Activated T-helper 17 cell treated with anti-CD3 and anti-CD28 coated beads, Interleukin-2, amount 50 U/mL, for 72 hours (primary cell): ENCODE measurements at regions not wholly inside any gene's neighbourhood (a gene's known extent, or its start where the extent isn't known, plus 50 kb on each side); places are given as distances from the start of the nearest gene placed in this dataset.

ENCODE experiments used
- ATAC-seq: fragments of 150-1000 bp; cut with Tn5 transposase; replicated peaks from 2 replicates; pipeline ENCODE4 v1.10.0; 2021; ENCODE audit warnings: mild to moderate bottlenecking, moderate library complexity
- H3K27ac Mint-ChIP-seq: one replicate; pipeline ENCODE4 v1.8.0; 2022; ENCODE audit warnings: mixed read lengths
- H3K27me3 Mint-ChIP-seq: one replicate; pipeline ENCODE4 v1.8.0; 2022; ENCODE audit warnings: mixed read lengths
- H3K36me3 Mint-ChIP-seq: one replicate; pipeline ENCODE4 v1.8.0; 2022; ENCODE audit warnings: low read depth, mild to moderate bottlenecking, mixed read lengths
- H3K4me1 Mint-ChIP-seq: one replicate; pipeline ENCODE4 v1.8.0; 2022; ENCODE audit warnings: mixed read lengths
- H3K4me3 Mint-ChIP-seq: one replicate; pipeline ENCODE4 v1.8.0; 2022; ENCODE audit warnings: mild to moderate bottlenecking, mixed read lengths
- H3K9me3 Mint-ChIP-seq: one replicate; pipeline ENCODE4 v1.8.0; 2022; ENCODE audit warnings: mixed read lengths

DNA sequence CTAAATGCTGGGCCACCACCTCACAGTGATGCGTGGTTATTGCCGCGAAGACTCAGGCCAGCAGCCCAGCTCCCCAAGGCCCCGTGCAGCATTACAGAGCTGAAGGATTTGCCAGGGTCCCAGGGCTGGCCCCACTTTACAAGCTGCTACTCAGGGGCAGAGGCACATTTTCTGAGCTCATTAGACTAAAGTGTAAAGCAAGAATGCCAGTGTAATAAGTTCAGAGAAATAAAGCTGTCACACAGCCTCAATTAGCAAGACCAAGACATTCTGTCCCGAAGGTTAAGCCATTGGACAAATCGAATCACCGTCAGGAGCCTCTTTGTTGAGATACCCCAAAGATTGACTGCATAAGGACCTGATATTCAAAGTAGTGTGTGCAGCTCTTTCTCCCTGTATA is 428.4 kb downstream of the EFNB2 start:
- peaks cover 7% of the 10 kb centered on the region for H3K27me3 Mint-ChIP-seq
- H3K27ac Mint-ChIP-seq: no peak overlapping the region
- no peaks in the 10 kb centered on the region for H3K4me1 Mint-ChIP-seq
- H3K4me3 Mint-ChIP-seq: no peak overlapping the region
- H3K36me3 Mint-ChIP-seq: no peaks in the 10 kb centered on the region
- no peak for ATAC-seq
- peaks cover 4% of the 10 kb centered on the region for H3K9me3 Mint-ChIP-seq

DNA sequence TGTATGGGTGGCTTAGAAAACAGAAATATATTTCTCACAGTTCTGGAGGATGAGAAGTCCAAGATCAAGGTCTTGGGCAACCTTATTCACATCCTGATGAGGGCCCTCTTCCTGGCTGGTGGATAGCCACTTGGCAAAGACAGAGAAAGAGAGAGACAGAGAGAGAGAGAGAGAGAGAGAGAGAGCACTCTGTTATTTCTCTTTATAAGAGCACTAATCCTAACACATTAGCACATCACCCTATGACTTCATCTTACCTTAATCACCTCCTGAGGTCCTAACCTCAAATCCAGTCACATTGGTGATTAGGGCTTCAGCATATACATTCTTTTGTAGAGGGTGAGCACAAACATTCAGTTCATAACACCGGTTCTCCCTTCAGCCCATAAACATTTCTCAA is 430.3 kb downstream of the EFNB2 start:
- H3K4me1 Mint-ChIP-seq: no peaks in the 10 kb centered on the region
- H3K27me3 Mint-ChIP-seq: peaks cover 7% of the 10 kb centered on the region
- no peaks in the 10 kb centered on the region for H3K36me3 Mint-ChIP-seq
- no peak for ATAC-seq
- H3K9me3 Mint-ChIP-seq: peaks cover 4% of the 10 kb centered on the region
- H3K27ac Mint-ChIP-seq: no peak overlapping the region
- no peak overlapping the region for H3K4me3 Mint-ChIP-seq

DNA sequence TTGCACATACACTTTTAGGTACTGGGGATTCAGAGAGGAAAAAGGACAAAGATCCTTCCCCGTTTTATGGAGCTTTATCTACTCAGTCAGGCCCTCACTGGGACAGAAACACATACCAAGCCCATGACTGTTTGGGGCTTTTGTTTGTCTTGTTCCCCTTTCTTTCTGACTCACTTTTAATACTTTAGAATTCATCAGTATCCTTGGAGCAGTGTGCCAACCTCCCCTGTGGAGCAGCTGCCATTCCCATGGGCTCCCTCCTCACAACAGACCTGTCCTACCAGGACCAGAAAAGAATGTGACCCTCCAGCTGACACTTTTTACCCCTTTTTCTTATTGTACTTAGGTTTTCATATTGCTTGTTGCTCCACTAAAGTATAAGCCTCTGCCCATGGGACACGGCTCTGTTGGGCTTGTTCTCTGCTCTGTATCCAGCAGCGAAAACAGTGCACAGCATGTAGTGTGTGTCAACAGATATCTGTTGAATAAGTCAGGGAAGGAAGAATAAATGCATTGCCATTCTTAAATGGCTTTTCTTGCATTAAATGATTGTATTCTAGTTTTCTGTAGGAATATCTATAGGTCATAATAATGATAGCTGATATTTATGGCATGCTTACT is 431.1 kb downstream of the EFNB2 start:
- Mint-ChIP-seq H3K36me3 (no peaks in the 10 kb centered on the region), H3K27me3 (peaks cover 7% of the 10 kb centered on the region), H3K4me1 (no peaks in the 10 kb centered on the region), H3K4me3 (no peak overlapping the region), H3K9me3 (peaks cover 4% of the 10 kb centered on the region), H3K27ac (no peak overlapping the region)
- no peak for ATAC-seq

DNA sequence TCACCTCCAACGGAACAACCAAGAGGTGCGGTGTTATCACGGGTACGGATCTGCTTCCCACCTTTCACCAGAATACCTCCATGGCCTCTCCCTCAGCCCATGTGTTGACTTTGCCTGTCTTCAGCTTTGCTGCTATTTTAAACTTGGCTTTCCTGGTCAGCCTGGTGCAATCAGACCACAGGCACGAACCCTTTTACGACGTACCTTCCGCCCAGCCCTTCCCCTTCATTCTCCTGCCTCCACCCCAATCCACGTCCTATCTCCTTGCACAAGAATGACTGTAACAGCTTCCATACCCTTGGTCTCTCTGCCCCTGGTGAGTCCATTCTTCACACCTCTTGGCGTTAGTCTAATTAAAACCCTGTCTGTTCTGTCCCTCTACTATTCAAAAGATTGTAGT is 431.7 kb downstream of the EFNB2 start:
- H3K36me3 Mint-ChIP-seq: no peaks in the 10 kb centered on the region
- H3K4me1 Mint-ChIP-seq: no peaks in the 10 kb centered on the region
- no peak for ATAC-seq
- H3K4me3 Mint-ChIP-seq: no peak overlapping the region
- H3K27ac Mint-ChIP-seq: no peak overlapping the region
- peaks cover 7% of the 10 kb centered on the region for H3K27me3 Mint-ChIP-seq
- H3K9me3 Mint-ChIP-seq: peaks cover 4% of the 10 kb centered on the region

DNA sequence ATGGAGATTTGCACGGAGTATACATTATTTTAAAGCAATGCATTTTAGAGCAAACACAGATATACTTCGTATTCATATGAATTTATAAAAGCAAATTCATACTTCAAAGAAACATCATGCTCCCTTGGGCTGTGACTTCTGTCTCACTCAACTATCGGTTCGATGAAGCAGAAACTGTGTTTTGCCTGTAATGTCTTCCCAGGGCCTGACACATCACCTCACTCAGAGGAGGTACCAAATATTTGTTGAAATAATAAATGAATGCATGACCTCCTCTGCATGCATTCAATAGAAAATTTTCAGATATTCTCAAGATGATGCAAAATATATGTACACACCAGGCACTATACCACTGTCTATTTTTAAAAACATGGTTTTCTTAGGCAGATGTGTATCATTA is 432.7 kb downstream of the EFNB2 start:
- ATAC-seq: no peak
- Mint-ChIP-seq H3K27me3 (peaks cover 11% of the 10 kb centered on the region), H3K4me1 (no peaks in the 10 kb centered on the region), H3K36me3 (no peaks in the 10 kb centered on the region), H3K9me3 (peaks cover 4% of the 10 kb centered on the region), H3K27ac (no peak overlapping the region), H3K4me3 (no peak overlapping the region)

DNA sequence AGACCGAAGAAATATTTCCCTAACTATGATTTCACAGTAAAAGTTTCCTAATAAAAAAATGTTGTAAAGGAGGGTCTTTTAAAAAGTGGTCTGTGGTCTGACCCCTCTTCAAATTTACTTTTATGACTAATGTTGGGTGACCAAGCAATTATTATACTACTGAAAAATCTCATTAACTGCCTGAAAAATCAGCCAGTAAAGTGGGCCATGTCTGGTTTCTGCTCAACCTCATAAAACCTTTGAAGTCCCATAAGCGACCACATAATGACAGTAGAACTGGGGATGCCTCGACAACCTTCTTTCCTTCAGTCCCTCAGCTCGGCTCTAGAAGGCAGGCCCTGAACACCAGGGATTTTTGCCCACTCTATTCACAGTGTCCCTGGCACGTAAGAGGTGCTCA is 434.3 kb downstream of the EFNB2 start:
- Mint-ChIP-seq H3K4me1 (no peaks in the 10 kb centered on the region), H3K36me3 (no peaks in the 10 kb centered on the region), H3K4me3 (no peak overlapping the region), H3K27ac (no peak overlapping the region), H3K9me3 (peaks cover 4% of the 10 kb centered on the region), H3K27me3 (peaks cover 11% of the 10 kb centered on the region)
- ATAC-seq: no peak

DNA sequence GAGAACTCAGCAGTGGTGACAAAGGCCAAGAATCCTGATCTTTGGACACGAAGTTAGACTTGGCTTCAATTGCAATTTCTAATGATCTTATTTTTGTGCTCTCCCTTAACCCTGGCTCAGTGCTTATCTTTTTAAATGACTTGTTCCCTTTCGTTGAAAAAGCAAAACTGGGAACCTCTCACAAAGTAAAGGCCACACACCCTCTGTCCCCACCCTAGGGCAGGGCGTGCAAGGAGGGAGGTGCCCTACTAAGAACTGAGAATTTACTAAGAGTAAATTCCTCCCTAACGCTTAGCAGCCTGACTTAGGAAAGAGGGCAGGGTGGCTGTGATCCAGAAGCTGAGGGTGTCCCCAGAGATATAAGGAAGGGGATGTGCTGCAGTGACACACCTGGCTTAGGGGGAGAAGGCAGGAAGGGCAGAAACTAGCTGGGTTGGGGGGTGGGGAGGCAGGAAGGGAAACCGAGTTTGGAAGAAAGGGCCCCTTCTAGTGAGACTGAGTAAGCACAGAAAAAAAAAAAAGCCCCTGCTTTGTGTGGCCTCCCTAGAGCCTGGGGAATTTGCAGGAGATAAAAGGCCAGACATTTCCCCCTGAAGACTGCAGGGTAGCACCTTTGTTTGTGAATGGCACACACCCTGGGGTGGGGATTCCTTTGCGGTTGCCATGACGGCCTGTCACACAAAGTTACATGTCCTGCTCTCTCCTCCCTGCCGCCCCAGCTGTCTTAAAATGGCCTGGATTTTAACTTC is 435.1 kb downstream of the EFNB2 start:
- Mint-ChIP-seq H3K9me3 (peaks cover 4% of the 10 kb centered on the region), H3K36me3 (no peaks in the 10 kb centered on the region), H3K4me1 (no peaks in the 10 kb centered on the region), H3K4me3 (no peak overlapping the region), H3K27me3 (peaks cover 8% of the 10 kb centered on the region), H3K27ac (no peak overlapping the region)
- no peak for ATAC-seq

DNA sequence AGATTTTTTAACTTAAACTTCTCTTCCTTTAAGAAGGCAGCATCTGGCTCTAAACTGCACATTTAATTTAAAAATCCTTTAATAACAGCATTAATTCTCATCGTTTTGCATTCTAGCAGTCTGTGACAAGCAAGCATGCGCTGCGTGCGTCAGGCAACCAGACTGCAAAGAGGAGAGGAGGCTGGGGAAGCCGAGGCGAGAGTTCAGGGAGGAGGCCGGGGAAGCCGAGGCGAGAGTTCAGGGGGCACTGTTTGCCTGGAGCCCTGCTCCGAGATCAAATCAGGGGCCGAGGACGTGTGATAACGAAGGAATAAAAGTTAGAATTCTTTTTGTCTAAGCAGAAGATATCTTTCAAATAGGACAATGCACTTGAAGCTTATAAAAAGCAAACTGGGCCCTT is 435.7 kb downstream of the EFNB2 start:
- Mint-ChIP-seq H3K27ac (no peak overlapping the region), H3K9me3 (peaks cover 4% of the 10 kb centered on the region), H3K27me3 (peaks cover 8% of the 10 kb centered on the region), H3K36me3 (no peaks in the 10 kb centered on the region), H3K4me1 (no peaks in the 10 kb centered on the region), H3K4me3 (no peak overlapping the region)
- ATAC-seq: no peak

DNA sequence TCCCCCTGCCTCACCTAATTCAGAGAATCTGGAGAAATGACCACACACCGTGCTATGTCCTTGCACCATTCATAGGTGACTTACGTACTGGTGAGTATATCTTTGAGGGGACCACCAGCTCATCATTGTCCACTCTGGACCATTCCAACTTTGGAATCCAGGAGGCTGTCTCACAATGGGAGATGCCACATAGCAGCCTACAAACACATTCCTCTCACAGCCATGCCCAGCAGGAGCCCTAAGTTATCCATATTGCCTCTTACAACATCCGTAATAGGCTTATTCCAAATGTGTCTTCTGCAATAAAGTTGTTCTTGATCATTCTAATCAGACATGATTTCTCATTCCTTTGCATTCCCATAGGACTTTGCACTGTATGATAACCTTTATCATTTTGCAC is 436.7 kb downstream of the EFNB2 start:
- peaks cover 5% of the 10 kb centered on the region for H3K27me3 Mint-ChIP-seq
- H3K9me3 Mint-ChIP-seq: no peaks in the 10 kb centered on the region
- no peak for ATAC-seq
- H3K36me3 Mint-ChIP-seq: no peaks in the 10 kb centered on the region
- H3K4me1 Mint-ChIP-seq: no peaks in the 10 kb centered on the region
- no peak overlapping the region for H3K4me3 Mint-ChIP-seq
- no peak overlapping the region for H3K27ac Mint-ChIP-seq

DNA sequence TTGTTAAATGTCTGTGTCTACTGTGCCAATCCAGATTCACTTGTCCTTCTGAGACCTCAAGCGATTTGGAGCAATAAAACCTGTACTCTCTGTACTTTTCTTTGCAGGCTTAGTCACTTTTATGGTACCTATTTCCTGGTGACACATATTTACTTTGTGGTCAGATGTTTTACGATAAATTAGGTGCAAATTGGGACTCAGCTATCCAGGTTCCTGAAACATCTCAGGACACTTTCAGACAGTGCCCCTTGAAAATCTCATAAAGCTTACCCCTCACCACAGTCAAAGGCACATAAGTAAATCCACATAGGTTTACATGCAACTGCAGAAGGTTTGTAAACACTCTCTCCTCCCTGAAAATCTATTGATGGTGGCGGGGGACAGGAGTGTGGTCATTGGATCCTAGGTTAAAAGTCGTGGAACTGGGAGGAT is 438.8 kb downstream of the EFNB2 start:
- H3K36me3 Mint-ChIP-seq: no peaks in the 10 kb centered on the region
- no peak overlapping the region for H3K27ac Mint-ChIP-seq
- H3K27me3 Mint-ChIP-seq: peaks cover 4% of the 10 kb centered on the region
- H3K9me3 Mint-ChIP-seq: no peaks in the 10 kb centered on the region
- no peak overlapping the region for H3K4me3 Mint-ChIP-seq
- no peaks in the 10 kb centered on the region for H3K4me1 Mint-ChIP-seq
- ATAC-seq: no peak

DNA sequence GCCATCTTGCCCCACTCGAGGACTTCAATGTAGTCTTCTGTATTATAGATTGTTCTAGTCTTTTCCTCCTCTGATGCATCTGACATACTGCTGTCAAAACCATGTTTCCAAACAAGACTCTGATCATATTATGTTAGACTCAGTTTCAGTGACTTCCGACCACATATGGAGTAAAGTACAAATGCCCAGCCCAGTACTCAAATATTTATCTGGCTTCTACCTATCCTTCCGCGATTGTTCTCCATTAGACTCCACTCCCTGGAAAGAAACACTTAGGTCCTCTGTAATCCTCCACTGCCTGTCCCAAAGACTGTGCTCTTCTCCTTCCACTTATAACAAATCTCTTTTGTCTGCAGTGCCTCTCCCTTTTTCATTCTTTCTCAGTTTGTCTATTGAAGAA is 439.5 kb downstream of the EFNB2 start:
- Mint-ChIP-seq H3K27me3 (peaks cover 4% of the 10 kb centered on the region), H3K4me3 (no peak overlapping the region), H3K9me3 (no peaks in the 10 kb centered on the region), H3K4me1 (no peaks in the 10 kb centered on the region), H3K36me3 (no peaks in the 10 kb centered on the region), H3K27ac (no peak overlapping the region)
- no peak for ATAC-seq

DNA sequence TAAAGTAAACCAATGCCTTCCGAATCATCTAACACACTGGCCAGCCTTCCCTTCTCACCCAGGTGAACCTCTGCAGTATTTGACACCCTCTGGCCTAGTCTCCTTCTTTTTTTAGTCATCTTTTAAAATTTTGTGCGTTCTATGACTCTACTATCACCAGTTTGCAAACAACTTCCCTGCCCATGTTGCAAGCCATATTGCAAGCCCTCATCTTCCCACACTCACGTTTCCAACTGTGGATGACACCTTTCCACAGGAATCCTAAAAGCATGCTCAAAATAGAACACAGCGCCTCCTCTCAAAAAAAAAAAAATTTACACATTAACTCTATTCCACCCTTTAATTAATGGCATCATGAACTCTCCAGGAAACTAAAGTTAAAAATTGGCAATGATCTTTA is 440.1 kb downstream of the EFNB2 start:
- Mint-ChIP-seq H3K4me3 (no peak overlapping the region), H3K36me3 (no peaks in the 10 kb centered on the region), H3K4me1 (no peaks in the 10 kb centered on the region), H3K9me3 (no peaks in the 10 kb centered on the region), H3K27ac (no peak overlapping the region), H3K27me3 (peaks cover 4% of the 10 kb centered on the region)
- no peak for ATAC-seq

DNA sequence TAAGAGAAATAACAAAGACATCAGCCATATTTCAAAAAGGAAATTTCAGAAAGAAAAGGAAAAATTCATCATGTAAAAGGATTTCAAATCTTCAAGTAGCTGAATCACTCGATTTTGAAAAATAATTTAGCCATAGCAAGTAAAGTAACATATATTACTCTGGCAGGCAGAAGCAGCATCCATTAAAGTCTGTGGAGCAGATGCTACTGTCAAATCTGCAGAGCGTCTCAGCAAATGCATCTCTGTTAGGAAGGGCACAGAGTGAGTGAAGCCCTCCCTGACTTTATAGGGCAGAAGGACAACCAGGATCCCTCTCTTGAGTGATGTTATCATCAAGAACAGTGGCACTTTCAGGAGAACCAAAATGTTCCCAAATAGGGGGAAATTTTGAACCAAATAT is 445.5 kb downstream of the EFNB2 start:
- Mint-ChIP-seq H3K4me3 (no peak overlapping the region), H3K27me3 (no peaks in the 10 kb centered on the region), H3K36me3 (no peaks in the 10 kb centered on the region), H3K4me1 (no peaks in the 10 kb centered on the region), H3K27ac (no peak overlapping the region), H3K9me3 (no peaks in the 10 kb centered on the region)
- ATAC-seq: no peak

DNA sequence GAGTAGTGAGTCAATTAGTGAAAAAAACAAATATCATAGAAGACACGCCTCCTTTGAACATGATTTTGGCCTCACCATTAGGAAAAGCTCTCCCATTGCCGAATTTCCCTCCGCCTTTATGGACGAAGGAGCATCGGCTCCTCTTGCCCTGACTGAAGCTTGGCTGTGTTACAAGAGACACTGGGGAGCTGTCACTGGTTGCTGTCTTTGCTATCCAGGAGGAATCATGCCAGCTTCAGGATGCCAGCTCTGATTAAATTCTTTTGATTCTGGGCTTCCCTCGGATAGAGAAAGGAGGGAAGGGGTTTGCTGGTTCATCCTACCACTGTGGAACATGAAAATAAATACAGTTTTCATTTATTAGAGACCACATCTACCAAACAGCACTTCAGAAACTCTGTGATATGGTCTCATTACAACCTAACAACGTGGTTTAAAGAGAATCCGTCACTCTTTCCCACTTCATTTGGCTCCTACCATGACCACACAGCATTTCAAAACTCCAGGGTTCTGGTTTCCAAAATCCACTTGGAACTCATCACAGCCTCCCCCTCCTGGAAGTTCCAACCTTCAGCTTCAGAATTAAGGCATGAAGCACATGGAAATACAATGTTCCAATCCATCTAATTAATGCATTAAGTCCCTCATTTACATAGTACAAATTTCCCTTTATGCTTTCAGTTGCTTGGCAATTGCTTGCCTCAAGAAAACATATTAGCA is 446.0 kb downstream of the EFNB2 start:
- Mint-ChIP-seq H3K27ac (no peak overlapping the region), H3K9me3 (no peaks in the 10 kb centered on the region), H3K36me3 (no peaks in the 10 kb centered on the region), H3K4me1 (no peaks in the 10 kb centered on the region), H3K27me3 (no peaks in the 10 kb centered on the region), H3K4me3 (no peak overlapping the region)
- ATAC-seq: no peak

DNA sequence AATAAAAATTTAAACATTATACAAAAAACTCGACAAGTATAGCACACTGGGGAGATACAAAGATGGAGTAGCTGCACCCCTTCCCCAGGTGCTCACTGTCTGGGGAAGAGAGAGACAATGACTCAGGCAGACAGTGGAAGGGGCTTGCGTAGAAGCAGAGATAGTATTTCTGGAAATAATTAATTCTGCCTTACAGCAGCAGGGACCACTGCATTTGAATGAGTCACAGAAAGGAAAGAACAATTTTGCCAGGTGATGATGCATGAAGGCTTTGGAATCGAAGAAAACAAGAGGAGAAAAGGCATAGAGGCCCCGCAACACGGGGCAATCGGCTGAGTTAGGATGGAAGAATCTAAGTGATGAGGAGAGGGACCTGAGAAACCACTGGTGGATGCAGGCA is 447.4 kb downstream of the EFNB2 start:
- H3K27ac Mint-ChIP-seq: no peak overlapping the region
- no peak overlapping the region for H3K4me3 Mint-ChIP-seq
- no peaks in the 10 kb centered on the region for H3K4me1 Mint-ChIP-seq
- H3K9me3 Mint-ChIP-seq: no peaks in the 10 kb centered on the region
- ATAC-seq: no peak
- H3K36me3 Mint-ChIP-seq: no peaks in the 10 kb centered on the region
- H3K27me3 Mint-ChIP-seq: no peaks in the 10 kb centered on the region
